ENCODE measurements at regions not wholly inside any gene's neighbourhood (a gene's known extent, or its start where the extent isn't known, plus 50 kb on each side); places are given as distances from the start of the nearest gene placed in this dataset.
"Not testable (repeated sequence)": the region's sequence is repeated elsewhere in the genome, so short reads cannot be mapped to it uniquely, and the experiment has no call there.

- no peak overlapping the region for H3K27ac ChIP-seq (ENCODE audit: low read length)
- H3K4me2 ChIP-seq (ENCODE audit: low read length): no peak overlapping the region
- no peak overlapping the region for H2AFZ ChIP-seq (ENCODE audit: low read length)
- H3K9ac ChIP-seq (ENCODE audit: low read length): no peak overlapping the region
- no peaks in the 10 kb centered on the region for H3K79me2 ChIP-seq (ENCODE audit: low read length)
- no peaks in the 10 kb centered on the region for H4K20me1 ChIP-seq (ENCODE audit: low read length)
- no peaks in the 10 kb centered on the region for H3K9me2 ChIP-seq (replicated peaks; ENCODE audit: low read length)
- BruUV-seq (replicated peaks): no TSS peak
- no peaks in the 10 kb centered on the region for H3K36me3 ChIP-seq (ENCODE audit: low read depth, low read length)
- 0 out of 2 replicates have a peak, but pooled peaks cover 7% of the 10 kb centered on the region for H3K27me3 ChIP-seq (ENCODE audit: low read length)
- no peak for DNase-seq
- no peaks in the 10 kb centered on the region for H3F3A ChIP-seq (ENCODE audit: low read length, unreplicated experiment)
- H3K4me3 ChIP-seq (ENCODE audit: low read length): no peak overlapping the region
- no peaks in the 10 kb centered on the region for H3K9me3 ChIP-seq (ENCODE audit: low read length)
- ChIA-PET POLR2A (ENCODE audit: unreplicated experiment) (no interaction called here), CTCF (no interaction called here)
- ATAC-seq: no peak
- intact Hi-C loops (cut with micrococcal nuclease): no loop called here
- H3K4me1 ChIP-seq (ENCODE audit: insufficient read depth, low read length): no peaks in the 10 kb centered on the region
- TF ChIP-seq CTCF (conservative IDR thresholded peaks at IDR 0.05; ENCODE audit: low read depth, low read length) (no peak), EZH2phosphoT487 (IDR thresholded peaks at IDR 0.05; ENCODE audit: borderline replicate concordance, low read length) (no peak)
These were observed 136.8 kb upstream of the PRKD1 start for GRCh38 chr14:30064454-30064853.

GRCh38 chr14:30069536-30069935, 141.9 kb upstream of the PRKD1 start:
- Histone ChIP-seq H3K36me3 (ENCODE audit: low read depth, low read length) (no peaks in the 10 kb centered on the region), H3K4me1 (ENCODE audit: insufficient read depth, low read length) (no peaks in the 10 kb centered on the region), H3K4me2 (ENCODE audit: low read length) (no peak overlapping the region), H3K9me3 (ENCODE audit: low read length) (no peaks in the 10 kb centered on the region), H3F3A (ENCODE audit: low read length, unreplicated experiment) (no peaks in the 10 kb centered on the region), H3K27ac (ENCODE audit: low read length) (no peak overlapping the region), H3K9me2 (replicated peaks; ENCODE audit: low read length) (no peaks in the 10 kb centered on the region), H3K27me3 (ENCODE audit: low read length) (0 out of 2 replicates have a peak, but pooled peaks cover 8% of the 10 kb centered on the region), H4K20me1 (ENCODE audit: low read length) (no peaks in the 10 kb centered on the region), H3K4me3 (ENCODE audit: low read length) (no peak overlapping the region), H3K9ac (ENCODE audit: low read length) (no peak overlapping the region), H3K79me2 (ENCODE audit: low read length) (no peaks in the 10 kb centered on the region), H2AFZ (ENCODE audit: low read length) (no peak overlapping the region)
- CTCF ChIA-PET: no interaction called here
- intact Hi-C loops (cut with micrococcal nuclease): no loop called here
- DNase-seq: no peak
- BruUV-seq (replicated peaks): no TSS peak
- ATAC-seq: no peak
- TF ChIP-seq CTCF (conservative IDR thresholded peaks at IDR 0.05; ENCODE audit: low read depth, low read length): no peak
- POLR2A ChIA-PET (ENCODE audit: unreplicated experiment): no interaction called here

- H3K9me3 ChIP-seq (ENCODE audit: low read length); POLR2A ChIA-PET (ENCODE audit: unreplicated experiment); CTCF ChIA-PET; H3K4me3 ChIP-seq (ENCODE audit: low read length); H4K20me1 ChIP-seq (ENCODE audit: low read length); H3K4me2 ChIP-seq (ENCODE audit: low read length); H3K27ac ChIP-seq (ENCODE audit: low read length); H3K79me2 ChIP-seq (ENCODE audit: low read length); H3K36me3 ChIP-seq (ENCODE audit: low read depth, low read length); DNase-seq; H3K9ac ChIP-seq (ENCODE audit: low read length); BruUV-seq (replicated peaks); intact Hi-C loops (cut with micrococcal nuclease); ATAC-seq; H3F3A ChIP-seq (ENCODE audit: low read length, unreplicated experiment); H2AFZ ChIP-seq (ENCODE audit: low read length); H3K4me1 ChIP-seq (ENCODE audit: insufficient read depth, low read length); H3K9me2 ChIP-seq (replicated peaks; ENCODE audit: low read length): not testable (repeated sequence)
- peaks cover 15% of the 10 kb centered on the region; the same call in 1 of the 2 replicates for H3K27me3 ChIP-seq (ENCODE audit: low read length)
These were observed 144.8 kb upstream of the PRKD1 start for GRCh38 chr14:30072454-30072853.
